BE2C (cell line): ENCODE measurements at regions not wholly inside any gene's neighbourhood (a gene's known extent, or its start where the extent isn't known, plus 50 kb on each side); places are given as distances from the start of the nearest gene placed in this dataset.

Source experiments
- DNase-seq: peaks from one replicate; pipeline ENCODE4 v3.0.0-alpha.2; 2020
- H3K27me3 ChIP-seq: fragments of 250-450 bp; sonication (Bioruptor Pico); 2 replicates; pipeline ENCODE4 v1.5.1; 2020; ENCODE audit warnings: mild to moderate bottlenecking
- H3K36me3 ChIP-seq: fragments of 250-450 bp; sonication (Bioruptor Pico); 2 replicates; pipeline ENCODE4 v1.5.1; 2020; ENCODE audit warnings: mild to moderate bottlenecking
- H3K4me1 ChIP-seq: fragments of 250-450 bp; sonication (Bioruptor Pico); 2 replicates; pipeline ENCODE4 v1.5.1; 2020
- H3K4me3 ChIP-seq: 2 replicates; pipeline ENCODE4 v1.5.1; 2011; ENCODE audit warnings: low read depth, low read length
- H3K9me3 ChIP-seq: fragments of 250-450 bp; sonication (Bioruptor Pico); 2 replicates; pipeline ENCODE4 v1.5.1; 2020
- TF ChIP-seq, protein P1 (sequence below): IDR thresholded peaks from 2 replicates; pipeline ENCODE4 v1.5.1; 2012; ENCODE audit warnings: mild to moderate bottlenecking, low read depth, low read length

DNA sequence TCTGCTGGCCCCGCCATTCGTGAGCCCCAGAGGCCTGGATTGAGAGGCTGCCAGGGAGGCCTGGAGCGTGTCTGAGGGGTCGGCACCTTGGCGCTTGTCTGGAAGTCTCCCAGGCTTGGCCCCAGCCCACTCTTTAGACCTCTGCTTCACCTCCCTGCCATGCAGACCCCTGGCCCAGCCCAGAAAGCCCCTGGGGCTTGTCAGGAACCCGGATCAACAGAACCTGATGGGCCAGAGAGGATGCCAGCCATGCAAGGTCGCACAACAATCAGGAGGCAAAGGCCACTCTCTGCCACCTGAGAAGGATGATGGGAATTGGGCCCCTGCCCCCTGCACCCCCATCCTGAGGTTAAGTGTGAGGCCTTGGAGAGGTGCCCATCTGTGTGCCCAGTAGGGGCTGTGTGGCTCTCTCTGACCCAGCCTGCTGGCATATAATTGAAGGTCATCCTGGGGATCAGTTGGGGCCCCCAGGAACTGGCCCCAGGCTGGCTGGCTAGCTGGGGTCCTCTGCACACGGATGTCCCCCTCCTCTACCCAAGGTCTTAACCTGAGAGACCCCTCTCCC, 103.3 kb upstream of the SLC6A6 start:
- H3K4me1 ChIP-seq: no peaks in the 10 kb centered on the region

DNA sequence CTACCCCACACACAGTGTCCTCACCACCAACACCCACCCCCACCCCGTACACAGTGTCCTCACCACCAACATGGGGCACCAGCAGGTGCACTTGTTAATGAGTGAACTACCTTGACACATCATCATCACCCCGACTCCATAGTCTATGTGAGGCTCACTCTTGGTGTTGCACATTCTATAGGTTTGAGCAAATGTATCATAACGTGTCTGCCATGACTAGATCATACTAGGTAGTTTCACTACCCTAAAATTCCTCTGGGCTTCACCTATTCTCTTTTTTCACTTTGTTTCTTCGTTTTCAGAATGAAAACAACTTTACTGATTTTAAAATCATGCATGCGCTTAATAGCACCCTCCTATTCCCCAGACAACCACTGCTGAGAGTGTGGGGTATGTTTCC, 102.6 kb upstream of the SLC6A6 start:
- no peaks in the 10 kb centered on the region for H3K9me3 ChIP-seq
- TF ChIP-seq, protein P1, sequence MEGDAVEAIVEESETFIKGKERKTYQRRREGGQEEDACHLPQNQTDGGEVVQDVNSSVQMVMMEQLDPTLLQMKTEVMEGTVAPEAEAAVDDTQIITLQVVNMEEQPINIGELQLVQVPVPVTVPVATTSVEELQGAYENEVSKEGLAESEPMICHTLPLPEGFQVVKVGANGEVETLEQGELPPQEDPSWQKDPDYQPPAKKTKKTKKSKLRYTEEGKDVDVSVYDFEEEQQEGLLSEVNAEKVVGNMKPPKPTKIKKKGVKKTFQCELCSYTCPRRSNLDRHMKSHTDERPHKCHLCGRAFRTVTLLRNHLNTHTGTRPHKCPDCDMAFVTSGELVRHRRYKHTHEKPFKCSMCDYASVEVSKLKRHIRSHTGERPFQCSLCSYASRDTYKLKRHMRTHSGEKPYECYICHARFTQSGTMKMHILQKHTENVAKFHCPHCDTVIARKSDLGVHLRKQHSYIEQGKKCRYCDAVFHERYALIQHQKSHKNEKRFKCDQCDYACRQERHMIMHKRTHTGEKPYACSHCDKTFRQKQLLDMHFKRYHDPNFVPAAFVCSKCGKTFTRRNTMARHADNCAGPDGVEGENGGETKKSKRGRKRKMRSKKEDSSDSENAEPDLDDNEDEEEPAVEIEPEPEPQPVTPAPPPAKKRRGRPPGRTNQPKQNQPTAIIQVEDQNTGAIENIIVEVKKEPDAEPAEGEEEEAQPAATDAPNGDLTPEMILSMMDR: no peak
- H3K4me3 ChIP-seq: no peak overlapping the region
- H3K36me3 ChIP-seq: no peaks in the 10 kb centered on the region
- H3K4me1 ChIP-seq: no peaks in the 10 kb centered on the region
- no peaks in the 10 kb centered on the region for H3K27me3 ChIP-seq
- no peak for DNase-seq

More for the DNA sequence above, 103.3 kb upstream of the SLC6A6 start:
- H3K27me3 ChIP-seq: no peaks in the 10 kb centered on the region
- no peaks in the 10 kb centered on the region for H3K36me3 ChIP-seq
- DNase-seq: no peak
- H3K9me3 ChIP-seq: no peaks in the 10 kb centered on the region
- H3K4me3 ChIP-seq: no peak overlapping the region
- TF ChIP-seq, protein P1: no peak

DNA sequence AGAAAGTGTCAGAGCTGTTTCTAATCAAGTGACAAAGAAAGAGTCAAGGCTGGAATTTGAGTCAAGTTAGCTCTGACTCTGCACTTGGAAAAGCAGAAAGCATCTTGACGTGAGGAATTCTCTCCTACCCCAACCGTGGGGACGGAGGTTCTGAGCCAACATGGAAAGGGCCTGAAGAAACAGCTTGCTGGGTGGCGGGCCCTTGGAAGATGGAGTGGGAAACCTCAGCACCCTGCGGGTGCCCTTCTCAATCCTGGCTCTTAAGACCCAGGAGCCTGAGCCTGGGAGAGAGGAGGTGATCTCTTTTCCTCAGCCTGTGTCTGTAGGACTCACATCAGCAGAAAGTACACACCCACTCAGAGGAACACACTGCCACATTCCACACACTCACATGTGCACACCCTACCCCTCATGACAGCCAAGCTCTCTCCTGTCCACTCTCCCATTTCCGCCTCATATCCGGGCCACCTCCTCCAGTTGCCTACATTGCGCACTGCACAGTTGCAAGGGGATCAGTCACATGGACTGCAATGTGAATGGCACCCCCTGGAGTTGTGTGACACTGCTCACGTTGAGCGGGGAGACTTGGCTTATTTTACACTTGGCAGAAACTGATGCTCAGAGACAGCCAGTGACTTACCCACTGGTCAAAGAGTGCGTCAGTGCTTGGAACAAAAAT, 101.5 kb upstream of the SLC6A6 start:
- DNase-seq: no peak
- H3K4me3 ChIP-seq: no peak overlapping the region
- no peaks in the 10 kb centered on the region for H3K36me3 ChIP-seq
- H3K27me3 ChIP-seq: no peaks in the 10 kb centered on the region
- H3K9me3 ChIP-seq: no peaks in the 10 kb centered on the region
- TF ChIP-seq, protein P1: no peak
- H3K4me1 ChIP-seq: no peaks in the 10 kb centered on the region

DNA sequence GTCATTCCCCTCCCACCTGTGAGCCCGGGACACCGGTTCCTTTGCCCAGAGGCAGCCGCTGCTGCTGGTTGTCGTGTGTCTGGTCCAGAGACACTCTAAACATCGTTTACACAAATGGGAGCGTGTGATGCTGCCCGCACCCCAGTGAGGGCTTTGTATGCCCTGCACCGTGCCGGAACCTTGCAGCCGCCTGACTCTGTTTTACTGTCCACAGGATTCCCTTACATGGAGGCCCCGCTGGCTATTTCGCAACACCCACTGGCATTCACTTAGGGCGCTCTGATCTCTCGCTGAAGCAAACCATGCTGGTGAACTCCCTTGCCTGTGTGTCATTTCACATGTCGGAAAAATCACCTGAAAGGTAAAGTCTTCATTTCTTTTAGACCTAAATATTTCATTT, 100.8 kb upstream of the SLC6A6 start:
- H3K4me3 ChIP-seq: no peak overlapping the region
- no peaks in the 10 kb centered on the region for H3K4me1 ChIP-seq
- H3K27me3 ChIP-seq: no peaks in the 10 kb centered on the region
- TF ChIP-seq, protein P1: no peak
- H3K9me3 ChIP-seq: no peaks in the 10 kb centered on the region
- DNase-seq: no peak
- no peaks in the 10 kb centered on the region for H3K36me3 ChIP-seq

DNA sequence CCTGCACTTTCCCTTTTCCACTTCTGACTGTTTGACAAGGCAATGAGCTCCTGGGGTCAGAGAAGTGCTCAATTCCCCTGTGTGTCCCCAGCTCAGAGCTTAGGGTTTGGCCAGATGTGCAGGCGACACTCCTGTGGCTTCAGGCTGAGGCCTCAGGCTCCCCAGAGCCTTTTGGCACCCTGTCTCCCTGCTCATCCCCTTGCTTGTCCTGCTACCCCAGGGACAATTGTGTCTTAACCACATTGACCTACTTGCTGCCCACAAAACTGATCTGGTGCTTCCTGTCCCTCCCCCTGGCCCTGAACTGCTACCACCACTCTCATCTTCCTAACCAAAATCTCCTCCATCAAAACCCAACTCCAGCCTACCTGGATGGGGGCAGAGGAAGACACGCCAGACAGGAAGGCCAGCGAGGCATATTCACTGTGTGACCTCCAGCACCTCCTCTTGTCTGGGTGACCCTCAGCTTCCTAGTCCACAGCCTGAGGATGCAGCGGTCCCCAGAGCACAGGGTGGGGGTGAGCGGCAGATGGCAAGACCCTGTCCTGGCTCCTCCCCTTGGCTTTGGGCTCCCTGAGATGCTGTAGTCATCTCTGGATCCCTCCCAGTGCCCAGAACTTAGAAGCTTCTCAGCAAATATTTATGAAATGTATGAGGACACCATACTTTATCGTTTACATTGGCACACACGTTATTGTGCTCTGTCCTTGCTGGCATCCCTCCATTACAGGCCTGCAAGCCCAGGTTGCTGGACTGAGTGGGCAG, 98.9 kb upstream of the SLC6A6 start:
- TF ChIP-seq, protein P1: no peak
- Histone ChIP-seq H3K4me1 (no peaks in the 10 kb centered on the region), H3K9me3 (no peaks in the 10 kb centered on the region), H3K27me3 (no peaks in the 10 kb centered on the region), H3K4me3 (no peak overlapping the region), H3K36me3 (no peaks in the 10 kb centered on the region)
- no peak for DNase-seq
